HG03457 (cell line): ENCODE measurements at regions not wholly inside any gene's neighbourhood (a gene's known extent, or its start where the extent isn't known, plus 50 kb on each side); places are given as distances from the start of the nearest gene placed in this dataset.

Experiments
- ATAC-seq: cut with Tn5 transposase; IDR thresholded peaks from one replicate; pipeline ENCODE4 v1.9.1; 2021; ENCODE audit warnings: moderate number of reproducible peaks; ENCODE audit not compliant: unreplicated experiment

DNA sequence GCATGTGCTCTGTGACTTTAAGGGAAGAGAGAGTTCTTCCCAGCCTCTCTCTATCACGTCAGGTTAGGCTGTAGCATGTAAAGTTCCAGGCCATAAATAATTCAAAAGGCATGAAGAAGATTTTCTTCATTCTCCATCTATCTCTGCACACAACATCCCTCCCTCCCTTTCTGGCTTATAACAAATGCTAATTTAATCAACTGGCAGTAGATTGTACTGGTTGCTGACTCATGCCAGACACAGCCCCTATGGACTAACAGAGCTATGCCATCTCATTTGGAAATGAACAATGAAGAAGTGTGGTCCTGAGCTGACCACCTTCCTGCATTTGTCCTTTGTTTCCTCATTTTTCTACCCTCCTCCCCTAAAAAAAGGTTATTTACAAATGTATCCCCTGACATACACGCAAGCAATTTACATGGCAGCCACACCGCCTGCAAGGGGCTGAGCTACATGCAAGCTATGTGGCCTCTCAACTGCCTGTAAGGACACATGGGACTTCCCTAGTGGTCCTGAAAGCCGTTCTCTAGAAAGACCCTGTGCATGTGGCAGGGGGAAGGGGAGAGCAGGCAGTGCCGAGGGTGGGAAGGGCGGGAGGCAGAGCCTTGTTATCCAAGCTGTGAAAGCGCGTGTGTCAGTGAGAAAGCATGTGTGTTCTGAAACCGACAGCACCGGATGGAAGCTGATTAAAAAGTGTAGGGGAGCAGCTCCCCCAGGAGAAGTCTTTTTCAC is 90.9 kb upstream of the KLF7 start:
- no peak for ATAC-seq

DNA sequence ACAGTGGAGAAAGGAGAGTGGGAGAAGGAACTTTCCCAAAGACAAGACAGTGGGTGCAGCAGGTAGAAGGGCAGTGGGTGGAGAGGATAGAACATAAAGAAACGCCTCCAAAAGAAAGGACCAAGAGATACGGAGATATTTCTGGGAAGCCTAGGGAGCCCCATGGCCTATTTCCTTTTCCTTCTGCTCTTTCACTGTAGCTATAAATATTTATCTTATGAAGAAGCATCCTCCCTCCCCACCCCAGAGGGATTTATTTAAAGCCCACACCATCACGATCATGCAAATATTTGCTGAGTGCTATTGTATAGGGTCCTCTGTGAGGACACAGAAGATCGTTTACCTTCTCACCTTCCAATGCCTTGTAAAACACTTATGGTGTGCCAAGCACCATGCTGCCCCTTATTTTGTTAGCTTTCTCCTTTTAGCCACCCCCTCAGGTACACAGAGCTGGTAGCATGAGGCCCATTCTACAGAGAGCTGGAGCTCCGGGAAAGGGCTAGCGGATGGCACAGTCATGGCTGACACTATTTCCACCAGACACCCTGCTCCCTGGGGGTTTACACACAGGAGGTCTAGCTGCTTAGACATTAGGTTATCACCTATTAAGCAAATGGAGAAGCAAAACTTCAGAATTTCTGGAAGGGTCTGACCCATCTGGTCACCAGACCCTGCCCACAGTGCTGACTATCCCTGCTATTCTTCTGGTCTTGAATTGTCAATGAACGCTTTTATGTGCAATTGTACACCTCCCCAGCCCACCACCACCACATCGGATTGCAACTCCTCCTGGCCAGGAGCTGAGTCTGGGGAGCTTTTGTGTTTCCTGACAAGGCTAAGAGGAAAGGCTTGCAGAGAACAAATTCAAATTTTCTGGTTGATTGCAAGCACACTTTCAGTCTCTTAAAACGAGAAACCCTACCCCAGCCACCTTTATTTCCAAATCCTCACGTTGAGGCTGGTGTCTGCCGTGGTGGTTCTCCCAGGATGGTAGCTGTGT is 91.8 kb upstream of the KLF7 start:
- ATAC-seq = no peak

DNA sequence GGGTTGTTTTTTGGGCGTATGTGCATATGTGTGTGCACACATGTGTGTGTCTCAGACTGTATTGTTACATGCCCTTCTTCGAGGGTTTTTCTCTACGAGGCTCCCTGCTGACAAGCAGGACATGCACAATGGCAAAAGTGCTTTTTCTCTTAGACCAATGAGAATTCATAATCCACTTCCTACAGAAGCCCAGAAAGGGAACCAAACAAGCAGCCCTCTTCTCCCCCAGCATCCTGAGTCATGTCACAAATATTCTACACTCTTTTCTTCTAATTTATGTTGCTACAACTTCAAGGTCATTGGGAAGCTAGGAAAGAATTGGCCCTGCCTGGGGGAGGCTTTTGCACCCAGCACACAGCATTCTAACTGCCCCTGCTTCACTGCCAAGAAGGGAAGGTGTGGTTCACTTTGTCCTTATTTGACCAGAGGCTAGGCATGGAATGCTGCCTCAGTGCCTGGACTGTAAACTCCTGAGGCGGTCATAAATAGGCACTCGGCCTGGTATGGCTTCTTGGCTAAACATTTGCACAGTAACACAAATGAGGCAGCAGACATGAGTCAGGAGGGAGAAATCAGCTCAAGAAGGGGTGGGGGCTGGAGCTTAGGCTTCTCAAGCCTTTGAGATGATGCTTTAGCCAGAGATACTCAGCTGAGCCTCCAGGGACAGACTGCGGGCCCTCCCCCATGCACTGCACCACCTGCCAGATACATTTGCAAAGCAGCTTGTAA is 92.7 kb upstream of the KLF7 start:
- no peak for ATAC-seq

DNA sequence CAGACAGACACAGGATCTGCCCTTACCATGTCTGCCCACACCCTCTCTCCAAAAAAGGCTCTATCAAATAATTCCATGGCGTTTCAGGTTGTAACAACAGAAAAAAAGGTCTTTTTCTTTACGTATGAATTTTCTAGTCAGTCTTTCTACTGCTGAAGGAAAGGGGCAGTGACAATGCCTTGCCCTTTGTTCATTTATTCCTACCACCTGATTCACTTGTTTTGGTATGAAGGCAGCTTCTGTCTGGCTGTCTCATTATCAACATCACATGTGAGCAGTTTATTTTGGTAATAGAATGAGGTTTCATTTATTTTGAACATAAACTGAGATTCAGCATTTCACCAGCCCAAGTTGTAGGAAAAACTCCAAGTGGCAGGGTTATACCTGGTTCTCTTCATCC is 94.3 kb upstream of the KLF7 start:
- ATAC-seq = no peak

DNA sequence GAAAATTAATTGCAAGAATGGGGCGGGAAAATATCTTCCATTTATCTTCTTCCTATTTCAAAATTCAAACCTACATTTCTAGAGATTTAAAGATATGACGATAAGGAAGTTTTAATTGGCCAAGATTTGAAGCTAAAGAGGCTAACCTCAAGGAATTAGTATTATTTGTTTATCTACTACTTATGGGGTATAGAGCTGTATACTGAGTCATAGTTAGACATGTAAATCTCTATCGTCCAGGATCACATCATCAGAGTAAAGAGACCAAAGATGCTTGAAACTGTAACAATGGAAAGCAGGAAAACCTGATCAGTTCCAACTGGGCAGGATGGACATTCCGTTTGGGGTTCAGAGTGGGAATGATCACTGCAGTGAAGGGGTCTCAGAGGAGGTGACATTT is 95.2 kb upstream of the KLF7 start:
- ATAC-seq = no peak

DNA sequence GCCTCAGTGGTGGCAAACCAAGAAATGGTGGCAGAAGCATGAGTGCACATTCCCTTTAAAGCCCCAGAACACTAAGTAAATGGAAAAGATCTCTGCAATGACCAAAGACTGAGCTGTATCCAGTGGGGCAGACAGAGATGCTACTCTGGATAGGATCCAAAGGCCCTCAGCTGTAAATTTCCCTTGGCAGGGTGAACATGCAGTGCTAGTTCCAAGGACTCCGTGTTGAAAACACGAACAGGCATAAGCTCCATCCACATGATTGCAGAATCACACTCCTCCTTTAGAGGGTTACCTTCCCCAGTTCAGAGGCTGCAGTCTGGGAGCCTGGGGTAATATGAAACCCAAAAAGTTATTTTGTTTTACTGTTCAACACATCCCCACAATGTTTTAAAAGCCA is 98.6 kb upstream of the KLF7 start:
- ATAC-seq = no peak

DNA sequence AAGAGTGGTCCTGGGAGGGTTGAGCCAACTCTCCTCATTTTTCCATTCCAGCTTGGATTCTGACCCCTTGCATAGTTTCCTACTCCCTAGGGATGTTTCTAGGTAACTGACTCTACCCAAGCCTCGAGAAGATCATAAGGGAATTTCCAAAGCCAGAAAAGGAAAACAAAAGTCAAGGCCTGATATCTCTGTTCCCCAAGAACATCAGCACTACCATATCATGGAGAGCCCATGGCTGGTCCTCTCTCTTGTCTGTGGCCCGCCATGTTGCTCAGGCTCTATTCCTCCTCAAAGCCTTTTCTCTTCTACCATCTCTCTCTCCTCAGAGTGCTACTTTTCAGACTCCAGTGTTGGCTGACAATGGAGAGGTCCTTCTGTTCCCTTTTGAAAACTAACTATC is 99.6 kb upstream of the KLF7 start:
- no peak for ATAC-seq

DNA sequence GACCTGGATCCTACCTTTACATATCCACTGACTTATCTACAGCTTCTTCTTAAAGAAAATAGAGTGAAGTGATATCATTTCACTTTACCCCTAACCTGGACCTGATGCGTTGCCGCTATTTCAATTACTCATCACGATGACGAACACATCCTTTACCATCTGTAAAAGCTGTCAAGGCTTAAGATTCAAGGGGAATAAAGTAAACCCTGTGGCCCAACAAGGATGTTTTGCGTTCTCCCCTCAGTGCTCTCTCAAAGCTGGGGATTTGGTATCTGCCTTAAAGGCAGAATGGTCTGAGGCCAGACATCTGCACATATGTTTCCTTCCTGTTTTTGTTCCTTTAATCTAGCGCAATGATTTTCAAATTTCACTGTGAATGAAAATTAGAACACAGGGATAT is 100.1 kb upstream of the KLF7 start:
- ATAC-seq = no peak

DNA sequence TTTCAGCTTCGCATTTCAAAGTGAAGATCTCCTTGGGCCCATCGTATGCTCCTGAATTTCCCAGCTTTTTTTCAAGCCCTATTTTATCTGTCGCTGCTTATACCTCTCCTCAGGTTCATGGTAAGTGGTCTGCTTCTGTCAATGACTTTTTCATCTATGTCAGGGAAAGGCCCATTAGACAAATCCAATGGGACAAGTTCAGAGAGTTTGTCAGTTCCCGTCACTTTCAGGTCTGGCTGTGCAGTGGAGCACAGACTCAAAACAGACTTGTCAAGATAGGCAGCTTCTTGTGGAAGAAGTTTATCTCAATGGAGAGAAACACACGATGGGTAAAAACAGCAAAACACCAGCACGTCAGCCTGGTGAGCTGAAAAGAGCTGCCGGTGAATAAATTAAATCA is 100.9 kb upstream of the KLF7 start:
- no peak for ATAC-seq

DNA sequence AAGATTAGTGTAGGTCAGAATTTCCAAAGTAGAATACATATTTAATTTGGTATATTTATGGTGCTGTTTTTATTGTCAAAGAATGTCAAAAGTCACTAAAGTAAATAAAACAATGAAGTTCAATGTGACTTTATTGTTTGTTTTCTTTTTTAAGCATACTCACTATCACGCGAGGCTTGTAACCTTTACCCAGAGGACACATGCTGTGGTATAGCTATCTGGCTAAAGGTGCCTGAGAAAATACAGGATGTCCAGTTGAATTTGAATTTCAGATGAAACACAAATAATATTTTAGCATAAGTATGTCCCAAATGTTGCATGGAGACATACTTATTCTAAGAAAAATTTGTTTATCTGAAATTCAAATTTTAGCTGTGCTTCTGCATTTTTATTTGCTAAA is 103.3 kb upstream of the KLF7 start:
- ATAC-seq = no peak

DNA sequence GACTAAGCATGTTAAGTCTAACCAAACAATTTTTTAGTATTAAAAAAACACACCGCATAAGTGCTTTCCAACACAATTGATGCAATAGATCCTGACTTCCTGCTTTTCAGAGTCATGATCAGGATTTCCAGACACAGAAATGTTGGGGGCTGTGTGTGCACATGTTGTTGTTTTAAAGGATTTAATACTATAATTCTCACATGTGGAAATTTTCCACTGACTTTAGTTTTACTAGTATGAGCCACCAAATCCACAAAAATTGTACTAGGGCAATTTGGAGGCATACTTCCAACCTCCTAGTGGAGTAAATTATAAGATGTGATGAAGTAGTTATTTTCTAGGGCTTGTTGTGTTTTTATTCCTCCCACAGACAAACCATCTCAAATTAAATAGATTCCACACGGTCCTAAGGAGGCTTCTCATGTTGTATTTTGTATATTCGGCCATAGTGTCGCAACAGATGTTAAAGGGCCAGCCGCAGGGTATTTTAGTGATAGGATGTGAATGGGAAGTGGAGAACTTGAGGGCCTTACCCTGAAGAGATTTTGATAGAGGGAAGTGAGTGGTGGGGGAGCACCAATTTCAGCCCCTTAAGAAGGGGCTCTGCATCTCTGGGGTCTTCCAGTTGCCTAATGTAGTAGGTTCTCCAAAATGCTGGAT is 108.9 kb upstream of the KLF7 start:
- ATAC-seq = no peak

DNA sequence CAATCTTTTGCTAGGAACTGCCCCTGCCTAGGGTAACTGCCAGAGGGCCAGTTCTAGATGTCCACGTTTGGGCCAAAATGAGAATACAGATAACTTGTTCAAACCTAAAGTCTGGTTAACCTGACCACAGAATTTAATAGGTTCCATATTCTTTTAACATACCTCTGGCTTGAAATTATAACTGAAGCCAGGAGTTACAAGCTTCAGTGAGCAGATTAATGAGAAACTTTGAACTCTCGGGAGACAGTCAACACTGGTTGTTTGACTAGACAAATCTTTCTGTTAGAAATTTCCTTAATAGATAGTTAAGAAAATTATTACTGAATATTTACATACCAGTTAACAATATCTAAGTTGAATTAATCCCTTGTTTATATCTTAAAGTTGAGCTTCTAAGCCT is 110.0 kb upstream of the KLF7 start:
- no peak for ATAC-seq

DNA sequence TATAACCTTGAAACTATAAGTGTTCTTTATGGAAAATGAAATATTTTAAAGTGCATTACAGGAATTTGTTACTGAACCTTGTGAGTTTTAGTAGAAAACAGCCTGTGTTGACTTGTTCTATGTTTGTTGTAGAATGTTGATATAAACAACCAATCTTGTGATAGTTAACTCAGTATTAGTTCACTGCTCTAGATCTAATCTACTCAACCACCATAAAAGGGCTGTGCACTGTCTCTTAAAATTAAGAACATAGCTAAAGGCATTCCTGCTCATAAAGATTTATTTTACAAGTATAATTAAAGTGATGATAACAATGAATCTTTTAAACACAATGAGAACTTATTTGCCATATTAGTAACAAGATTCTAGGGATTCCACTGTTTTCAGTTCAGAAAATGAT is 110.5 kb upstream of the KLF7 start:
- no peak for ATAC-seq

DNA sequence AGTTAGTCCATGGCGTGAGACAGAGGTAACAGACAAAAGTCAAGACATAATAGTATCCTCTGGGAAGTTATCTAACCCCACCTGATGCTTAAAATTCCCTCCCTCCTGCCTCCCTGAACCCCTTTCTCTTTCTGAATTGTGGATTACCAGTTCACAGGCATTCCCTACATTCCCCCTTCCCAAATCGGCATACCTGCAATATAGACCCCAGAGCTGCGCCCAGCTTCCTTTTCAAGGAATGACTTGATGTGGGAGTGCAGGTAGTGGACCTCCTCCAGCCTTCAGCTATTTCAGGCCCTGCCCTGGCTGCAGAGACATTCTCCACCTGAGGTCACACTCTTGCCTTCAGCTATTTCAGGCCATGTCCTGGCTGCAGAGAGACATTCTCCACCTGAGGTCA is 111.1 kb upstream of the KLF7 start:
- no peak for ATAC-seq

DNA sequence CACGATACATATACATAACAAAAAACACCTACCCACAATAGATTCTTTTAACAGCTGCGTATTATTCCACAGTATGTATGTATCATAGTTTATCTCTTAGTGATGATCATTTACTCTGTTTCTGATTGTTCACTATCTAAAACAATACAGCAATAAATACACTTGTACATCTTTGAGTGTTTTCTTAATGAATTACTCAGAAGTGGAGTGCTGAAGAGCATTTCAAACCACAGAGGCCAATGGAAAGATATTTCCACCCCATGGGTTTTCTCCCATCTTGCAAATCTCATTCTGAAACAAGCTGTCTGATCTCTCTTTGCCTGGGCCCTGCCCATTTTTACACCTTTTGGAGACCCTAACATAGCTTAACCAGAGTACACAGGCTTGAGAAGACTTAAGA is 113.8 kb upstream of the KLF7 start:
- no peak for ATAC-seq

DNA sequence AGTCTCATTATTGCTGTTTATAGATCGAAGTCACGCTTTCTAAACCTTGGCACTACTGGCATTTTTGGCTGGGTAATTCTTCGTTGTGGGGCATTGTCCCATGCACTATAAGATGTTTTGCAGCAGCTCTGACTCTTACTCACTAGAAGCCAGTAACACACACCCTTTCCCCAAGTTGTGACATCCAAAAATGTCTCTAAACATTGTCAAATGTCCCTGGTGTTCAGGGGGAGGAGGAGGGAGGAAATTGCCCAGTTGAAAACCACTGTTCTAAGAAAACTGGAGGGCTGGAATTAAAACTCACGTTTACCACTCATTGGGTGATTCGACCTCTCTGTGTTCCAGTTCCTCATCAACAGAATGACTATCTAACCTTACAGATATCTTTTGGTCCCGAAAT is 115.7 kb upstream of the KLF7 start:
- no peak for ATAC-seq

DNA sequence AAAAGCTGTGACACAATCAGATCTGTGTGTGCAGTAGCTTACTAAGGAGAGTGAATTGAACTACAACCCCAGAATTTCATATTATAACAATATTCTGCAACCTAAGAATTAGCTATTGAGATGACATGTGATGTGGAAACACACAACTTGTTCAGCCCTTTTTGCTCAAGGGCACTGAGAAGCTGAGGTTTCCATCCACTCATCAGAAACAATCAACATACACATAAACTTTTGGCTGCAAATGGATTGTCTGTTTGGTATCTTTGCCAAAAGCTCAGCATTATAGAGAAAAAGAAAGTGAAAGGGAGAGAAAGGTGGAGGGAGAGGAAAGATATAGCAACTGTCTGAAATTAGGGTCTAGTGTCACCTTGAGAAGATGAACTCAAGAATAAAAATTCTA is 117.2 kb upstream of the KLF7 start:
- ATAC-seq = no peak

DNA sequence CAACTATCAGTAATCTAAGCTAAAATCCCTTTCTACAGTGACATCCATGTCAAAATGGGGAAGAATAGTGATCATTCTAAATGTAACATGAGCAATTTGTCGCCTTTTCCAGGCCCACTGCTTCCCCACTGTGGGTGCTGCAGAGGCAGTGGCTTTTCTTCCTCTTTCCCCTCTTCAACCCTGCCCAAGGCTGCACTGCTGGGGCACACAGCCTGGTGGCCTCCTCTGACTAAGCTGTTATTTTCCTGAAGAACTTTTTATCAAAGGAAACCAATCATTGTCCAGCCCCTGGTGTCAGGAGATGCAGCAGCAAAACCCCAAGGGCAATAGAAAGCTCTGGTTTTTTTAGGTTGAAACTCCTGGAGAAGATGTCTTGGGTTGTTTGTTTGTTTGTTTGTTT is 117.6 kb upstream of the KLF7 start:
- no peak for ATAC-seq

DNA sequence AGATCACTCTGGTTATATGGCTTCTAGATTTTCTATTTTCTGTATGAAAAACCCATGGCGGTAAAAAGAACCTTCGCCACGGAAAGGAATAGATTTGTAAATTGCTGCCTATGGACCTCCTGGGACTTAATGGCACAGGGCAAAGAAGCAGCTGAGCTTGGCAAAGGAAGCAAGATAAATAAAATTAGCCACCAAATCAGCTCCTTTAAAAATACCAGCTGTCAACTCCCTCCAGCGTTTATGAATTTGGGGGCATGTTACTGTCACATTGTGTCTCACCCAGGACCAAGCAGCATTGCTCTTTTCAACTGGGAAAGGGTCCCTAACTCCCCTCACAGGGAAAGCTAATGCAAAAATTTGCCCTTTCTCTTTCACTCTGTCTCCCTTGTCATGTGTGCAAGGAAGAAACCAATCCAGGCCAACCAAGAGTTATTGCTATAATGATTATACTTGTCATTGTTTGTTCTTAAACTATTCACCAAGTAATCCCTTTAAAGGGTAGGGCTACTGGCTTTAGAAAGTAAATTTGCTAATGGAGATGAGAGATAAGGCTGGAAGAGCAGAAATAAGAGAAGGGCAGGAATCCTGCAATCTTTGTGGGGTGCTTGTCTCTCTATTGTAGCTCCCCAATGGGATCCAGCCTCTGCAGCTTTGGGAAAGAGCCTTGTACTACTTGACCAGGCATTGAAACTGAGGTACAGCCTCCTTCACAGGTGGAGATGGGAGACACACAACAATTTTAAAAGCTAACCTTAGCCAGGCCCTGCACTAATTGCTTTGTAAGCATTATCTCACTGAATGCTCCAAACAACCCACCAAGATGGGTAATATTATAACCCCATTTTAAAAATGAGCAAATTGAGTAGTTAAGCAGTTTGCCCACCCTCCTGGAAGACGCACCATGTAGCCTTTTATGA is 119.1 kb upstream of the KLF7 start:
- ATAC-seq = no peak

DNA sequence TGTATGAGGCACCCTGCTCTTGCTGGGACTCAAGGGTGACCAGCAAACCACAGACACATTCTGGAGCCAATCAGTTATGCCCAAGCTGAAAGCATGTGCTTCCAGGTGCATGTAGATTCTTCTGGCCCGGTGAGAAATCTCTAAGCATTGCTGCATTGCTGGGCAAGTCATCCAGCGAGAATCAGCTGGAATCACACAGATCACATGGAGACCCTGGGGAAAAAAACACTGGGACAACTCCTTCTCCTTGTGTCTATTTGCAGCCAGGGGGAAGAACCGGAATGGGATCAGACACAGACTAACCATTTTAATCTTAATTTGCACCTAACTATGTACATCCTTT is 119.7 kb upstream of the KLF7 start:
- no peak for ATAC-seq
